ENCODE measurements at regions not wholly inside any gene's neighbourhood (a gene's known extent, or its start where the extent isn't known, plus 50 kb on each side); places are given as distances from the start of the nearest gene placed in this dataset.

DNA sequence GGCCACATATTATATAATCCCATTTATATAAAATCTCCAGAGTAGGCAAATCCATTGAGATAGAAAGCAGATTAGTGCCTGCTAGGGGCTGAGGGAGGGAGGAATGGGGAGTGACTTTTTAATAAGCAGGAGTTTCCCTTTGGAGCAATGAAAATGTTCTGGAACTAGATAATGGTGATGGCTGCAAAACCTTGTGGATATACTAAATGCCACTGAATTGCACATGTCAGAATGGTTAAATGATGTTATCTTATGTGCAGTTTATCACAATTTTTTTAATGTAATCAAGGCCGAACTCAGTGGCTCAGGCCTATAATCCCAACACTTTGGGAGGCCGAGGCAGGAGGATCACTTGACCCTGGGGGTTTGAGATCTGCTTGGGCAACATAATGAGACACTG lies 145.5 kb upstream of the AUTS2 start:
- DNase-seq, result no peak
- ChIA-PET CTCF (interaction anchor here in 1 of 2 donors (0.6 kb wide), 1 partner anchor 121 kb away, joined by 3 read pairs; no protein-coding TSS in a partner anchor), POLR2A (no interaction called here)
- Mint-ChIP-seq H3K9me3 (no peaks in the 10 kb centered on the region), H3K4me1 (no peaks in the 10 kb centered on the region), H3K27me3 (peaks cover 0 to 7% of the 10 kb centered on the region in 2 donors), H3K27ac (no peak overlapping the region), H3K36me3 (no peaks in the 10 kb centered on the region), H3K4me3 (no peak overlapping the region)
- no peaks in the 10 kb centered on the region for H3K36me3 ChIP-seq (ENCODE audit: control insufficient read depth in 2 of 2, extremely low read depth in 1 of 2, insufficient read depth in 1 of 2, low read length in 1 of 2)
- H3K27ac ChIP-seq (ENCODE audit: low read length), result no peak overlapping the region
- WGBS (ENCODE audit: insufficient coverage), result 100% methylated on average over 1 of the region's 2 CpGs
- H3K27me3 ChIP-seq (replicated peaks in 1 of 2; ENCODE audit: control insufficient read depth in 2 of 2, extremely low read depth in 1 of 2, insufficient read depth in 2 of 2, low read length in 1 of 2), result no peaks in the 10 kb centered on the region
- ATAC-seq (replicated peaks in 1 of 4), result no peak
- no peaks in the 10 kb centered on the region for H3K9me3 ChIP-seq
- no peaks in the 10 kb centered on the region for H3K4me1 ChIP-seq (ENCODE audit: control insufficient read depth in 1 of 2, extremely low read depth in 1 of 2, insufficient read depth in 2 of 2, low read length in 2 of 2)
- no peak overlapping the region for H3K4me3 ChIP-seq (ENCODE audit: control insufficient read depth in 1 of 2, extremely low read depth in 1 of 2, low read length in 1 of 2)

DNA sequence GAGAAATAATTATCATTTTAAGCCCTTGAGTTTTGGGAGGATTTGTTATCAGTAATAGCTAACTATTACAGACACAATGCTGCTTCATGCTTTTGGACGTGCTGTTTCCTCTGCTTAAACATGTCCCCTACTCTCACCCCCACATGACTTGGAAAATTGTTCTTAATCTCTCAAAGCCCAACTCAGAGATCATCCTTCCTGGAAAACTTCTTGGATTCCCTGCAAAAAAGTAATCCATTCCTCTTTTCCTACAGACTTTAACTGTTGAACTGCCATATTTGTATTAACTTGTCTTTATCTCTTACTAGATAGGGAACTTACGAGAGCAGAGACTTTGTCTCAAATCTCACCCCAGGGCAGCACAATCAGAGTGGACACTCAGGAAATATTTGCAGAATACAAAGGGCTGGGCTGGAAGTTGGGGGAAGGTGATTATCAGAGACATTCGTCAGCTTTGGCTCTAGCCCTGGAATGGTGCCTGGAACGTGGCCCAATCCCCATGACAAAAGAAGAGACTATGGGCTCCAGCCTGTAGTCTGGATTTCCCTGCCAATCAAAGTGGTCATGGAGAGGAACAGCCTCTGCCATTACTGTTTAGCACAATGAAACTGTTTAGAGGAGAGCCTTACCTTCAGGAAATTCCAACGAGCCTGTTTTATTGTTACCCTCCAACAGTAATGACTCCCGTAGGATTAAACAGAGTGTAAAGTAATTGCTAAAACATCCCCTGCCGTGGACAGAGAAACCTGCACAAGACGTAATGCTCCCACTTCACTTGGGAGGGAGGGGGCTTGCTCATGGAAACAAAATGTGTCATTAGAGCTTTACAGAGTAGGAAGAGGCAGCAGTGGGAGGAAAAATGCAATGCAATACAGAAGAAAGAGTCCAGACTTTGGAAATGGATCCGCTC lies 140.4 kb upstream of the AUTS2 start:
- CTCF ChIA-PET, result interaction anchor here in 1 of 2 donors (0.6 kb wide), 1 partner anchor 60 kb away, joined by 3 read pairs; no protein-coding TSS in a partner anchor
- no peak overlapping the region for H3K27ac ChIP-seq (ENCODE audit: low read length)
- Mint-ChIP-seq H3K27ac (no peak overlapping the region), H3K36me3 (no peaks in the 10 kb centered on the region), H3K27me3 (peaks cover 0 to 7% of the 10 kb centered on the region in 2 donors), H3K4me1 (no peaks in the 10 kb centered on the region), H3K4me3 (no peak overlapping the region), H3K9me3 (no peaks in the 10 kb centered on the region)
- POLR2A ChIA-PET, result no interaction called here
- WGBS (ENCODE audit: insufficient coverage), result 83% methylated on average over 3 of the region's 9 CpGs
- H3K4me1 ChIP-seq (ENCODE audit: control insufficient read depth in 1 of 2, extremely low read depth in 1 of 2, insufficient read depth in 2 of 2, low read length in 2 of 2), result no peaks in the 10 kb centered on the region
- no peak overlapping the region for H3K4me3 ChIP-seq (ENCODE audit: control insufficient read depth in 1 of 2, extremely low read depth in 1 of 2, low read length in 1 of 2)
- no peaks in the 10 kb centered on the region for H3K9me3 ChIP-seq
- no peaks in the 10 kb centered on the region for H3K27me3 ChIP-seq (replicated peaks in 1 of 2; ENCODE audit: control insufficient read depth in 2 of 2, extremely low read depth in 1 of 2, insufficient read depth in 2 of 2, low read length in 1 of 2)
- ATAC-seq (replicated peaks in 1 of 4) (no peak), DNase-seq (no peak)
- no peaks in the 10 kb centered on the region for H3K36me3 ChIP-seq (ENCODE audit: control insufficient read depth in 2 of 2, extremely low read depth in 1 of 2, insufficient read depth in 1 of 2, low read length in 1 of 2)

- H3K4me1 Mint-ChIP-seq, result no peaks in the 10 kb centered on the region
- Histone ChIP-seq H3K27me3 (replicated peaks in 1 of 2; ENCODE audit: control insufficient read depth in 2 of 2, extremely low read depth in 1 of 2, insufficient read depth in 2 of 2, low read length in 1 of 2) (peaks cover 0 to 3% of the 10 kb centered on the region in 2 experiments), H3K9me3 (no peaks in the 10 kb centered on the region), H3K27ac (ENCODE audit: low read length) (no peak overlapping the region), H3K4me3 (ENCODE audit: control insufficient read depth in 1 of 2, extremely low read depth in 1 of 2, low read length in 1 of 2) (no peak overlapping the region), H3K4me1 (ENCODE audit: control insufficient read depth in 1 of 2, extremely low read depth in 1 of 2, insufficient read depth in 2 of 2, low read length in 2 of 2) (no peaks in the 10 kb centered on the region), H3K36me3 (ENCODE audit: control insufficient read depth in 2 of 2, extremely low read depth in 1 of 2, insufficient read depth in 1 of 2, low read length in 1 of 2) (no peaks in the 10 kb centered on the region)
- H3K36me3 Mint-ChIP-seq, result no peaks in the 10 kb centered on the region
- H3K9me3 Mint-ChIP-seq, result peaks cover 2 to 10% (median 8%) of the 10 kb centered on the region in 3 donors
- H3K27me3 Mint-ChIP-seq, result no peaks in the 10 kb centered on the region
- POLR2A ChIA-PET, result no interaction called here
- CTCF ChIA-PET, result no interaction called here
- DNase-seq, result no peak
- no CpG with 5 or more reads among the region's 3 CpGs for WGBS (ENCODE audit: insufficient coverage)
- H3K4me3 Mint-ChIP-seq, result no peak overlapping the region
- ATAC-seq (replicated peaks in 1 of 4), result no peak
- H3K27ac Mint-ChIP-seq, result no peak overlapping the region
Observed at GRCh38 chr7:69464035-69464434, 134.2 kb upstream of the AUTS2 start.

DNA sequence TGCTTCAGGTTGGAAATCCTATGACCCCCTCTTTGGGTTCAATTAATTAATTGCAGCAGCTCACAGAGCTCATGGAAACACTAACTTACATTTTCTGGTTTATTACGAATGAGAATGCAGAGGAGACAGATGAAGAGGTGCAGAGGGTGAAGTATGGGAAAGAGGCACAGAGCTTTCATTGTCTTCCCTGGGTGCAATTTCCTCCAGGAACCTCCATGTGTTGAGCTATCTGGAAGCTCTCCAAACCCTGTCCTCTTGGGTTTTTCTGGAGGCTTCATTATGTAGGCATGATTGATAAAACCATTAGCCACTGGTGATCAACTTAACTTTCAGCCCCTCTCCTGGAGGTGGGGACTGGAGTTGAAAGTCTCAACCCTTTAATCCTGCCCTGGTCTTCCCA lies 133.0 kb upstream of the AUTS2 start:
- Histone ChIP-seq H3K9me3 (peaks cover 3% of the 10 kb centered on the region), H3K4me3 (ENCODE audit: control insufficient read depth in 1 of 2, extremely low read depth in 1 of 2, low read length in 1 of 2) (no peak overlapping the region), H3K36me3 (ENCODE audit: control insufficient read depth in 2 of 2, extremely low read depth in 1 of 2, insufficient read depth in 1 of 2, low read length in 1 of 2) (no peaks in the 10 kb centered on the region), H3K27me3 (replicated peaks in 1 of 2; ENCODE audit: control insufficient read depth in 2 of 2, extremely low read depth in 1 of 2, insufficient read depth in 2 of 2, low read length in 1 of 2) (peaks cover 0 to 3% of the 10 kb centered on the region in 2 experiments), H3K4me1 (ENCODE audit: control insufficient read depth in 1 of 2, extremely low read depth in 1 of 2, insufficient read depth in 2 of 2, low read length in 2 of 2) (no peaks in the 10 kb centered on the region), H3K27ac (ENCODE audit: low read length) (no peak overlapping the region)
- ChIA-PET CTCF (interaction anchor here in 1 of 2 donors (0.6 kb wide), 1 partner anchor 55 kb away, joined by 6 read pairs; no protein-coding TSS in a partner anchor), POLR2A (no interaction called here)
- H3K4me1 Mint-ChIP-seq, result no peaks in the 10 kb centered on the region
- H3K36me3 Mint-ChIP-seq, result no peaks in the 10 kb centered on the region
- no peak for DNase-seq
- no peak overlapping the region for H3K4me3 Mint-ChIP-seq
- no CpG with 5 or more reads among the region's 1 CpG for WGBS (ENCODE audit: insufficient coverage)
- H3K27me3 Mint-ChIP-seq, result no peaks in the 10 kb centered on the region
- no peak for ATAC-seq (replicated peaks in 1 of 4)
- H3K9me3 Mint-ChIP-seq, result peaks cover 4 to 20% (median 10%) of the 10 kb centered on the region in 3 donors
- H3K27ac Mint-ChIP-seq, result no peak overlapping the region

- H3K4me3 Mint-ChIP-seq, result no peak overlapping the region
- H3K9me3 Mint-ChIP-seq, result peaks cover 4 to 27% (median 10%) of the 10 kb centered on the region in 3 donors
- H3K27me3 Mint-ChIP-seq, result no peaks in the 10 kb centered on the region
- no peak overlapping the region for H3K4me3 ChIP-seq (ENCODE audit: control insufficient read depth in 1 of 2, extremely low read depth in 1 of 2, low read length in 1 of 2)
- H3K4me1 ChIP-seq (ENCODE audit: control insufficient read depth in 1 of 2, extremely low read depth in 1 of 2, insufficient read depth in 2 of 2, low read length in 2 of 2), result no peaks in the 10 kb centered on the region
- ChIA-PET CTCF (no interaction called here), POLR2A (no interaction called here)
- H3K36me3 Mint-ChIP-seq, result no peaks in the 10 kb centered on the region
- H3K4me1 Mint-ChIP-seq, result no peaks in the 10 kb centered on the region
- ATAC-seq (replicated peaks in 1 of 4), result no peak
- H3K27ac ChIP-seq (ENCODE audit: low read length), result no peak overlapping the region
- H3K27me3 ChIP-seq (replicated peaks in 1 of 2; ENCODE audit: control insufficient read depth in 2 of 2, extremely low read depth in 1 of 2, insufficient read depth in 2 of 2, low read length in 1 of 2), result peaks cover 0 to 3% of the 10 kb centered on the region in 2 experiments
- WGBS (ENCODE audit: insufficient coverage), result 100% methylated on average over 1 of the region's 1 CpG
- H3K27ac Mint-ChIP-seq, result no peak overlapping the region
- peaks cover 3% of the 10 kb centered on the region for H3K9me3 ChIP-seq
- no peak for DNase-seq
- H3K36me3 ChIP-seq (ENCODE audit: control insufficient read depth in 2 of 2, extremely low read depth in 1 of 2, insufficient read depth in 1 of 2, low read length in 1 of 2), result no peaks in the 10 kb centered on the region
Observed at GRCh38 chr7:69467826-69468225, 130.4 kb upstream of the AUTS2 start.

DNA sequence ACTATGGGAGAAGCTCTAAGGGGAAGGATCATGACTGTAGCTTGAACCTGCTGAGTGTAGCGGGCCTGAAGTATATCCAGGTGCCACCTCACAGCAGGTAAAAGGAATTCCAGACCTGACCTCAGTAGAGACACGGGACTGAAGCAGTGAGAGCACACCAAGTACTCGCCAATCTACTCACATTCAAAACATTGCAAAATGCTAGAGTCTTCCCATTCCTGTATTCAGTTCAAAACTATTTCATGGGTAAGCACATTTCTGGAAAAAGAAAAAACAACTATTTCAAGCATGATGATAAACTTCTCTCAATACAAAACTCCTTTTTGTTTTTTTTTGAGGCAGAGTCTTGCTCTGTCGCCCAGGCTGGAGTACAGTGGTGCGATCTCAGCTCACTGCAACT lies 121.9 kb upstream of the AUTS2 start:
- POLR2A ChIA-PET, result interaction anchor here (0.6 to 0.7 kb wide), 2 partner anchors 10 to 258 kb away, joined by 3 to 11 read pairs; no protein-coding TSS in a partner anchor
- CTCF ChIA-PET, result interaction anchor here in 1 of 2 donors (0.7 kb wide), 1 partner anchor 25 kb away, joined by 4 read pairs; no protein-coding TSS in a partner anchor
- DNase-seq, result no peak
- Histone ChIP-seq H3K9me3 (no peaks in the 10 kb centered on the region), H3K4me1 (ENCODE audit: control insufficient read depth in 1 of 2, extremely low read depth in 1 of 2, insufficient read depth in 2 of 2, low read length in 2 of 2) (no peaks in the 10 kb centered on the region), H3K27ac (ENCODE audit: low read length) (no peak overlapping the region), H3K27me3 (replicated peaks in 1 of 2; ENCODE audit: control insufficient read depth in 2 of 2, extremely low read depth in 1 of 2, insufficient read depth in 2 of 2, low read length in 1 of 2) (peaks cover 0 to 7% of the 10 kb centered on the region in 2 experiments), H3K36me3 (ENCODE audit: control insufficient read depth in 2 of 2, extremely low read depth in 1 of 2, insufficient read depth in 1 of 2, low read length in 1 of 2) (no peaks in the 10 kb centered on the region), H3K4me3 (ENCODE audit: control insufficient read depth in 1 of 2, extremely low read depth in 1 of 2, low read length in 1 of 2) (no peak overlapping the region)
- Mint-ChIP-seq H3K4me3 (no peak overlapping the region), H3K27ac (no peak overlapping the region), H3K4me1 (no peaks in the 10 kb centered on the region), H3K27me3 (peaks cover 0 to 3% of the 10 kb centered on the region in 2 donors), H3K9me3 (peaks cover 0 to 10% (median 0%) of the 10 kb centered on the region in 3 donors), H3K36me3 (no peaks in the 10 kb centered on the region)
- 72% methylated on average over 2 of the region's 5 CpGs for WGBS (ENCODE audit: insufficient coverage)
- ATAC-seq (replicated peaks in 1 of 4), result no peak
